A549 (cell line): ENCODE measurements at regions not wholly inside any gene's neighbourhood (a gene's known extent, or its start where the extent isn't known, plus 50 kb on each side); places are given as distances from the start of the nearest gene placed in this dataset.

Experiments used
- ATAC-seq, 2 experiments: fragments of 200-7000 bp in 1 of 2; fragments of >200 bp in 1 of 2; cut with Nextera tagmentation in 1 of 2; cut with Tn5 transposase in 1 of 2; 3 replicates each; pipeline versions ENCODE4 v1.8.0 to v1.9.1; 2018 to 2020; ENCODE audit warnings: mild to moderate bottlenecking in 1 of 2, moderate library complexity in 1 of 2
- CTCF ChIA-PET: fragments of 300-600 bp; sonication (Branson Sonifier 250); formaldehyde crosslinking; extraction: SDS; loops from one replicate; lab custom pipeline; 2021; ENCODE audit warnings: antibody characterized with exemption, inconsistent platforms; lab: Yijun Ruan, JAX
- POLR2A ChIA-PET: fragments of 350-600 bp; formaldehyde crosslinking; extraction: SDS; loops from one replicate; lab custom pipeline; 2021; ENCODE audit warnings: antibody characterized with exemption, inconsistent platforms; lab: Yijun Ruan, JAX
- DNase-seq, 2 experiments: peaks; one replicate each; pipeline versions ENCODE4 v3.0.0 to v3.0.0-alpha.2; 2011 to 2016; ENCODE audit warnings: low read depth in 1 of 2, low spot score in 1 of 2
- FAIRE-seq: peaks from 2 replicates; lab custom pipeline; 2011; peaks lifted over from hg19 to GRCh38; lab: Jason Lieb, UNC
- H3K27ac ChIP-seq, 2 experiments: fragments of >200 bp; sonication (Bioruptor Twin); formaldehyde crosslinking; 3 replicates each; pipeline ENCODE4 v1.5.1; 2016 to 2017
- H3K4me1 ChIP-seq: fragments of >200 bp; sonication (Bioruptor Twin); formaldehyde crosslinking; 3 replicates; pipeline ENCODE4 v1.6.1; 2016
- H3K4me2 ChIP-seq: fragments of >200 bp; sonication (Bioruptor Twin); formaldehyde crosslinking; 3 replicates; pipeline ENCODE4 v1.6.1; 2016
- H3K4me3 ChIP-seq: fragments of >200 bp; sonication (Bioruptor Twin); formaldehyde crosslinking; 3 replicates; pipeline ENCODE4 v1.5.1; 2016
- H3K9me3 ChIP-seq: fragments of >200 bp; sonication (Bioruptor Twin); formaldehyde crosslinking; 3 replicates; pipeline ENCODE4 v1.6.1; 2016
- BCL3 ChIP-seq: fragments of >200 bp; sonication (Bioruptor Twin); formaldehyde crosslinking; IDR thresholded peaks from 3 replicates; pipeline ENCODE4 v1.6.1; 2016
- BHLHE40 ChIP-seq: IDR thresholded peaks from 2 replicates; pipeline ENCODE4 v1.6.1; 2012; ENCODE audit warnings: low read depth, low read length, inconsistent platforms
- CBX2 ChIP-seq: fragments of 200-600 bp; sonication (generic); IDR thresholded peaks from 2 replicates; pipeline ENCODE4 v1.6.1; 2016; ENCODE audit warnings: low read depth, mild to moderate bottlenecking, borderline replicate concordance
- CHD2 ChIP-seq: fragments of 150-350 bp; IDR thresholded peaks from 2 replicates; pipeline ENCODE4 v1.6.1; 2014; ENCODE audit warnings: low read length; ENCODE audit not compliant: partially characterized antibody
- CHD4 ChIP-seq: fragments of 200-600 bp; sonication (generic); IDR thresholded peaks from 2 replicates; pipeline ENCODE4 v1.6.1; 2016; ENCODE audit warnings: antibody characterized with exemption, mild to moderate bottlenecking, borderline replicate concordance
- EHF ChIP-seq: fragments of 250-450 bp; sonication (Bioruptor Pico); IDR thresholded peaks from 2 replicates; pipeline ENCODE4 v1.5.0; 2020; ENCODE audit warnings: mild to moderate bottlenecking
- EHMT2 ChIP-seq: fragments of 200-600 bp; sonication (generic); IDR thresholded peaks from 2 replicates; pipeline ENCODE4 v1.6.1; 2016; ENCODE audit warnings: antibody characterized with exemption, low read depth, mild to moderate bottlenecking, moderate library complexity
- ELK1 ChIP-seq: fragments of 150-350 bp; IDR thresholded peaks from 2 replicates; pipeline ENCODE4 v1.6.1; 2014; ENCODE audit warnings: low read depth, mild to moderate bottlenecking, low read length
- EP300 ChIP-seq, 2 experiments: fragments of >200 bp; sonication (Bioruptor Twin); formaldehyde crosslinking; IDR thresholded peaks; 2 replicates in 1 of 2; 3 replicates in 1 of 2; pipeline ENCODE4 v1.6.1; 2016 to 2017
- GATA3 ChIP-seq: IDR thresholded peaks from 2 replicates; pipeline ENCODE4 v1.6.1; 2012; ENCODE audit warnings: borderline replicate concordance
- HOXA7 ChIP-seq: fragments of 250-450 bp; sonication (Bioruptor Pico); IDR thresholded peaks from 2 replicates; pipeline ENCODE4 v1.5.0; 2020; ENCODE audit warnings: mild to moderate bottlenecking, moderate library complexity
- HOXB13 ChIP-seq: fragments of 250-450 bp; sonication (Bioruptor Pico); IDR thresholded peaks from 2 replicates; pipeline ENCODE4 v1.5.0; 2020; ENCODE audit warnings: low read depth, mild to moderate bottlenecking, moderate library complexity
- HOXB5 ChIP-seq: fragments of 250-450 bp; sonication (Bioruptor Pico); IDR thresholded peaks from 2 replicates; pipeline ENCODE4 v1.5.0; 2020; ENCODE audit warnings: mild to moderate bottlenecking, moderate library complexity
- JUN ChIP-seq, 2 experiments: fragments of >200 bp; sonication (Bioruptor Twin); formaldehyde crosslinking; IDR thresholded peaks; 2 replicates in 1 of 2; 3 replicates in 1 of 2; pipeline ENCODE4 v1.6.1; 2016 to 2017
- MAFK ChIP-seq: fragments of 450-650 bp; IDR thresholded peaks from 2 replicates; pipeline ENCODE4 v1.6.1; 2014; ENCODE audit not compliant: partially characterized antibody
- MAZ ChIP-seq: fragments of 150-350 bp; IDR thresholded peaks from 2 replicates; pipeline ENCODE4 v1.6.1; 2014; ENCODE audit warnings: antibody characterized with exemption, low read depth, low read length, borderline replicate concordance
- NFE2L2 ChIP-seq: fragments of 150-350 bp; conservative IDR thresholded peaks from 2 replicates; pipeline ENCODE4 v1.6.1; 2014; ENCODE audit warnings: low read length
- PHF8 ChIP-seq: fragments of 200-600 bp; sonication (generic); IDR thresholded peaks from 2 replicates; pipeline ENCODE4 v1.6.1; 2016; ENCODE audit warnings: low read depth, mild to moderate bottlenecking, antibody characterized with exemption, moderate library complexity, borderline replicate concordance
- POLR2A ChIP-seq: IDR thresholded peaks from 2 replicates; pipeline ENCODE4 v1.6.1; 2012; ENCODE audit warnings: mild to moderate bottlenecking, low read length
- RAD21 ChIP-seq, 2 experiments: fragments of >200 bp in 1 of 2; sonication (Bioruptor Twin) in 1 of 2; formaldehyde crosslinking in 1 of 2; IDR thresholded peaks in 1 of 2; conservative IDR thresholded peaks in 1 of 2; 2 replicates in 1 of 2; 3 replicates in 1 of 2; pipeline ENCODE4 v1.6.1; 2012 to 2018; ENCODE audit warnings: inconsistent platforms in 1 of 2
- RARB ChIP-seq: fragments of 250-450 bp; sonication (Bioruptor Pico); IDR thresholded peaks from 2 replicates; pipeline ENCODE4 v1.8.0; 2021; ENCODE audit warnings: mild to moderate bottlenecking, moderate library complexity
- RCOR1 ChIP-seq: fragments of 150-350 bp; IDR thresholded peaks from 2 replicates; pipeline ENCODE4 v1.6.1; 2014; ENCODE audit warnings: antibody characterized with exemption, low read length, low read depth
- RFX5 ChIP-seq: fragments of 450-650 bp; IDR thresholded peaks from 2 replicates; pipeline ENCODE4 v1.7.1; 2014; ENCODE audit warnings: antibody characterized with exemption, mild to moderate bottlenecking, moderate library complexity
- RNF2 ChIP-seq: fragments of 200-600 bp; sonication (generic); IDR thresholded peaks from 2 replicates; pipeline ENCODE4 v1.6.1; 2016; ENCODE audit warnings: low read depth, mild to moderate bottlenecking, antibody characterized with exemption, moderate library complexity, borderline replicate concordance
- ZC3H11A ChIP-seq: fragments of 450-650 bp; IDR thresholded peaks from 2 replicates; pipeline ENCODE4 v1.6.1; 2014; ENCODE audit warnings: antibody characterized with exemption, mild to moderate bottlenecking
- ZNF302 ChIP-seq: fragments of 250-450 bp; sonication (Bioruptor Pico); IDR thresholded peaks from 2 replicates; pipeline ENCODE4 v1.9.0; 2021; ENCODE audit warnings: inconsistent platforms, mild to moderate bottlenecking, moderate library complexity
- ZSCAN20 ChIP-seq: fragments of 250-450 bp; sonication (Bioruptor Pico); IDR thresholded peaks from 2 replicates; pipeline ENCODE4 v1.8.0; 2022; ENCODE audit warnings: mild to moderate bottlenecking, moderate library complexity
- WGBS: methylation state at CpG from one replicate; pipeline ENCODE4 v1.1.6; 2017; ENCODE audit errors: missing lambda C conversion rate; 5-methylcytosine and 5-hydroxymethylcytosine counted together
- TF ChIP-seq, protein P1 (sequence below): IDR thresholded peaks from 2 replicates; pipeline ENCODE4 v1.6.1; 2012

- no peak overlapping the region for H3K4me2 ChIP-seq
- no peak for ATAC-seq
- 75% methylated on average over 2 of the region's 2 CpGs for WGBS
Observed at GRCh38 chr2:17306706-17307105, 211.5 kb downstream of the RAD51AP2 start.

DNA sequence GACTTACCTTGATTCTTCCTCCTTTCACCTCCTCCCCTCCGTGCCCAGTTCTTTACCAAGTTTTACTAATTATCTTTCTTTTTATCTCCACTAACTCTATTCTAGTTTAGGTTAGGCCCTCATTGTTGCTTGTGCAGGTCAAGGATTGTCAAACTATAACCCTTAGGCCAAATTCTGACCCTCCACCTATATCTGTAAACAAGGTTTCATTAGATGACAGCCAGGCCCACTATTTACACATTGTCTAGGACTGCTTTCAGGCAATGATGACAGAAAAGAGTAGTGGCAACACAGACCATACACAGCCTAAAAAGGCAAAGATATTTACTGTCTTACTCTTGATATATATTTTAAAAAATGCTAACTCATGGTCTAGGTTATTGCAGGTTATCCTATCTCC, 212.0 kb downstream of the RAD51AP2 start:
- FAIRE-seq = no peak
- no peak for ATAC-seq
- Histone ChIP-seq H3K4me2 (no peak overlapping the region), H3K27ac (no peak overlapping the region), H3K4me1 (no peaks in the 10 kb centered on the region), H3K9me3 (no peaks in the 10 kb centered on the region), H3K4me3 (no peak overlapping the region)
- CTCF ChIA-PET = no interaction called here
- POLR2A ChIA-PET = no interaction called here
- DNase-seq = no peak
- TF ChIP-seq MAFK (peak; percentile 5), RNF2 (no peak)
- 69% methylated on average over 1 of the region's 1 CpG for WGBS

More at GRCh38 chr2:17306706-17307105, 211.5 kb downstream of the RAD51AP2 start:
- no peak overlapping the region for H3K27ac ChIP-seq
- H3K4me1 ChIP-seq = no peaks in the 10 kb centered on the region
- ChIA-PET CTCF (no interaction called here), POLR2A (no interaction called here)
- no peak for TF ChIP-seq EHMT2
- TF ChIP-seq HOXB5 (CRISPR knock-in tag) = no peak
- no peak for TF ChIP-seq ZSCAN20 (CRISPR knock-in tag)
- TF ChIP-seq EHF (CRISPR knock-in tag) = no peak
- TF ChIP-seq CHD4 = no peak
- no peak for TF ChIP-seq NFE2L2
- TF ChIP-seq HOXB13 (CRISPR knock-in tag) = no peak
- TF ChIP-seq, protein P1, sequence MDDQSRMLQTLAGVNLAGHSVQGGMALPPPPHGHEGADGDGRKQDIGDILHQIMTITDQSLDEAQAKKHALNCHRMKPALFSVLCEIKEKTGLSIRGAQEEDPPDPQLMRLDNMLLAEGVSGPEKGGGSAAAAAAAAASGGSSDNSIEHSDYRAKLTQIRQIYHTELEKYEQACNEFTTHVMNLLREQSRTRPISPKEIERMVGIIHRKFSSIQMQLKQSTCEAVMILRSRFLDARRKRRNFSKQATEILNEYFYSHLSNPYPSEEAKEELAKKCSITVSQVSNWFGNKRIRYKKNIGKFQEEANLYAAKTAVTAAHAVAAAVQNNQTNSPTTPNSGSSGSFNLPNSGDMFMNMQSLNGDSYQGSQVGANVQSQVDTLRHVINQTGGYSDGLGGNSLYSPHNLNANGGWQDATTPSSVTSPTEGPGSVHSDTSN = no peak
- no peak for TF ChIP-seq RARB (CRISPR knock-in tag)
- no peak for TF ChIP-seq POLR2A
- no peak for TF ChIP-seq RAD21 (conservative IDR thresholded peaks at IDR 0.05 in 1 of 2, IDR thresholded peaks at IDR 0.05 in 1 of 2)
- TF ChIP-seq HOXA7 (CRISPR knock-in tag) = no peak
- TF ChIP-seq ZC3H11A = no peak
- no peak for TF ChIP-seq BHLHE40
- no peak for TF ChIP-seq RCOR1
- no peak for TF ChIP-seq BCL3
- TF ChIP-seq MAFK = no peak
- TF ChIP-seq PHF8 = no peak
- FAIRE-seq = no peak
- no peak for DNase-seq
- no peaks in the 10 kb centered on the region for H3K9me3 ChIP-seq
- H3K4me3 ChIP-seq = no peak overlapping the region

GRCh38 chr2:17303521-17303920, 214.7 kb downstream of the RAD51AP2 start:
- no peak overlapping the region for H3K27ac ChIP-seq
- no peak overlapping the region for H3K4me3 ChIP-seq
- CTCF ChIA-PET = interaction anchor here (1.6 kb wide), 1 partner anchor 12 kb away, joined by 3 read pairs; no protein-coding TSS in a partner anchor
- no peak for TF ChIP-seq RFX5
- TF ChIP-seq JUN (IDR thresholded peaks at IDR 0.05) = no peak
- no peak for TF ChIP-seq ZNF302 (CRISPR knock-in tag)
- TF ChIP-seq PHF8 = no peak
- no peak for TF ChIP-seq CHD2
- no peak for TF ChIP-seq MAZ
- no peak for TF ChIP-seq CBX2
- no peak for TF ChIP-seq ELK1
- TF ChIP-seq GATA3 = no peak
- no peak for TF ChIP-seq EP300 (IDR thresholded peaks at IDR 0.05)
- TF ChIP-seq ZC3H11A = no peak
- ATAC-seq (no peak; a peak in 1 of 6 replicates), FAIRE-seq (no peak), DNase-seq (no peak)
- WGBS = 16% methylated on average over 2 of the region's 2 CpGs
- POLR2A ChIA-PET = no interaction called here
- H3K4me1 ChIP-seq = no peaks in the 10 kb centered on the region
- H3K9me3 ChIP-seq = no peaks in the 10 kb centered on the region
- no peak overlapping the region for H3K4me2 ChIP-seq
